NCI-H526 (cell line): ENCODE measurements at regions not wholly inside any gene's neighbourhood (a gene's known extent, or its start where the extent isn't known, plus 50 kb on each side); places are given as distances from the start of the nearest gene placed in this dataset.
"Not testable (repeated sequence)": the region's sequence is repeated elsewhere in the genome, so short reads cannot be mapped to it uniquely, and the experiment has no call there.

ENCODE experiments used
- DNase-seq, 2 experiments: peaks; one replicate each; lab custom pipeline; 2025; lab: John Stamatoyannopoulos, UW

DNA sequence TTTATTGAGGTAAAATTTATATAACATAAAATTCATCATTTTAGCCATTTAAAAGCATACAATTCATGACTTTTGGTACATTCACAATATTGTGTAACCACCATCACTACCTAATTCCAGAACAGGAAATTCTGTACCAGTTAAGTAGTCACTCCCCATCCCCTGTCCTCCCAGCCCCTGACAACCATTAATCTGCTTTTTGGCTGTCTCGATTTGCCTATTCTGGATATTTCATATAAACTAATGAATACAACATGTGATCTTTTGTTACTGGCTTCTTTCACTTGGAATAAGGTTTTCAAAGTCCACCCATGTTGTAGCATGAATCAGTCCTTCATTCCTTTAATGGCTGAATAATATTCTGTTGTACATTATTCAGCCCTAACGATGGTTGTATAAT, 115.6 kb upstream of the KLF14 start:
- no peak for DNase-seq

- no peak for DNase-seq
These were observed 116.9 kb upstream of the KLF14 start for GRCh38 chr7:130850956-130851355.

- no peak for DNase-seq
These were observed 118.9 kb upstream of the KLF14 start for GRCh38 chr7:130852867-130853266.

DNA sequence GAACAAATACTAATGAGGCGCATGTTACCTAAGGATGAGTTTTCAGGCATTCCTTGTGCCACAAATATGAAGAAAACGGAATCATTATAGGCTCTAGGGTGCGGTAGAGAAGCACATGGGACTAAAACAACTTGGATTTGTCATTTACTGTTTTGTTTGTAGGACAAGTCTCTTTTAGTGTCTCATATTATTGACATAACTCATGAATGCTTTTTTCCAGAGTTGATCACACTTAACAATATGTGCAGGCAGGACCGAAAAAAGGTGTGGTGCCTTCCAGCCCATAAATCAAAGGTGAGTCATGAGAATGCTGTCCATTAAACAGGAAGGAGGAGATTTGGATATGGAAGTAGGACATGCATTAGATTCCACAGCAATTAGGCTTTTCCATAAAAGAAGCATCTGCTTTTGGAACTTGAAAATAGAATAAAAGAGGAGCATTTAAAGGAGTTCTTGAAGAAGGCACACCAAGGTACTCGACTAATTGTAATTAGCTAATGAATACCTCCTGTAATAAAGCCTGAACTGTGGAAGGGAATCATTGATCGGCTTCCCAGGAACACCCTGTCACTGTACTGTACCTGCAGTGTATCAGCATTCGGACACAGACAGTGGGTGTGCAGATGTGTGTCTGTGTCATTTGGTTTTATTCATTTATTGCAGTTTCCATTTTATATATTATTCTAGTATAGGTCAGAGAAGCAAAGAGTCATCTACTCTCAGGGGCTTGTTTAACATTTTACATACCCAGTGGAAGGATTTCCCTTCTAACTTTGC, 119.7 kb upstream of the KLF14 start:
- no peak for DNase-seq

DNA sequence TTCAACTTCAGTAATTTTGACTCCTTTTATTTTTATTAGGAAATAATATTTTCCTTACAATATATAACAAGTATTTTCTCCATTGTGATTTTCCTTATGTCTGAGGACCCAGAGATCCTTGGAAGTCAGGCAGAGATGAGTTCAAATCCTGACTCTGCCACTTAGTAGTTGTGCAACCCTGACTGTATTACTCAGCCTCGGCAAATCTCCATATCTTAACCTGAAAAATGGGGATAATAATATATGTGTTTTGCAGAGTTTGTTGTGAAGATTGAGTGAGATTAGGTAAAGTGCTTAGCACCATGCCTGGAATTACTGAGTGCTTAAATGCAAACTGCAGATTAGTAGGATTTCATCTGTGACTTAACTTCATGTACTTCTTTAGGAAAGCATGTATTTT, 120.5 kb upstream of the KLF14 start:
- no peak for DNase-seq

GRCh38 chr7:130856866-130857265, 122.9 kb upstream of the KLF14 start:
- no peak for DNase-seq

DNA sequence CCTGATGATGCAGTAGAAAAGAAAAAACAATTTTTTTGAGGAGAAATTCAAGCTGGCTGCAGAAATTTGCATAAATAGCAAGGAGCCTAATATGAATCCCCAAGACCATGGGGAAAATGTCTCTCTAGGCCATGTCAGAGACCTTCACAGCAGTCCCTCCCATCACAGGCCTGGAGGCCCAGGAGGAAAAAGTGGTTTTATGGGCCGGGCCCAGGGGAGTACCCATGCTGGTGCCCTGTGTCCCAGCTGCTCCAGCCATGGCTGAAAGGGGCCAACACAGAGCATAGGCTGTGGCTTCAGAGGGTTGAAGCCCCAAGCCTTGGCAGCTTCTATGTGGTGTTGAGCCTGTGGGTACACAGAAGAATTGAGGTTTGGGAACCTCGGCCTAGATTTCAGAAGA, 126.8 kb upstream of the KLF14 start:
- not testable (repeated sequence) for DNase-seq

DNA sequence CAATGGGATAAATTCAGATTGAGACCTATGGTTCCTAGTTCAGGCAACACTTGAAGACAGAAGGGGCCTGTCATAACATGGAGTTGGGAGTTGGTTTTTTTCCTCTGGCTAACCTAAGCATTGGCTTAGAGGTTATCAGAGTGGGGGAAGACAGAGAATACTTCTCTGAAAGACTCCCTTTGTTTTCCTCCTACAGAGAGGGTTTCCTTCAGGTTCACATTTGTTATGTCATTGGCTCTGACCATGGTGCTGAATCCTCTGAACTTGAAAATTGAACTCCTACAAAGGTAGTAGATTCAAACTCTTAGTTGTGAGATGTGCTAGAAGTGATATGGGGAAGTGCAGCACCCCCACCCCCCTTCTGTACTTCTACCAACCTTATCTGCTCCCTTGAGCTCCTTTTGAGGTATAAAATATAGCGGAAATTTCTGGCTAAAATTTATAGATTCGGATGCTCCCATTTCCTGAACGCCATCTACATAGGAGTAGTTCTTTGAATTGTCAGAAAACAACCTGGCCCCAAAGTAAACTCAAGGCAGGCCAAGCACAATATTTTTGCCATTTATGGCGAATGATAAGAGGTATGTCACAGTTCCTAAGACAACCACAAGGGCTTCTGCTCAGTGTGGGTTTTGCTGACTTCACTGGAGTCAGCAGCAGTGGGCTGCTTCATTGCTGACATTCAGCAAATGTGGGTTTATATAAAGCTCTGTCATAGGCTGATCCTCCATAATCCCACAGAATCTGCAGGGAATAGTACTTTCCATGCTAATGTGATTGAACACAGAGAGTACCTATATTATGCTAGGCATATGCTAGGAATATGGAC, 131.6 kb upstream of the KLF14 start:
- DNase-seq: no peak

DNA sequence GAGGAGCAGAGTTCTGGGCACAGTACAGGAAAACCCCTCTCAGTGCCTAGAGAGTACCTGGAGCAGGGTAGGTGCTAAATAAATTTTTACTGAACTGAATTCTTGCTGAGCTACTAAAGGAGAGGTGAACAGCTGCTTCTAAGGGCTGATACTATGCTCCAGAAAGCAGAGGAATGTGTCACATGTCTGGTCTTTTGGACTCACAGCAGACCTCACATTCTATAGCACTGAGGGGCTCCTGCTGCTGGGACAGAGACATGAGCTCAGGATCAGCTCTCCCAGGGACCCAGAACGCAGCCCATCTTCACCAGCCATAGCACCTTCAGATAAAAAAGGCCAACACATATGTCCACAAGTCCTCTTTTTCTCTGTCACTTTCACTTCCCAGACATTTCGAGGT, 133.0 kb upstream of the KLF14 start:
- DNase-seq: no peak

- no peak for DNase-seq
These were observed 133.7 kb upstream of the KLF14 start for GRCh38 chr7:130867581-130868136.

DNA sequence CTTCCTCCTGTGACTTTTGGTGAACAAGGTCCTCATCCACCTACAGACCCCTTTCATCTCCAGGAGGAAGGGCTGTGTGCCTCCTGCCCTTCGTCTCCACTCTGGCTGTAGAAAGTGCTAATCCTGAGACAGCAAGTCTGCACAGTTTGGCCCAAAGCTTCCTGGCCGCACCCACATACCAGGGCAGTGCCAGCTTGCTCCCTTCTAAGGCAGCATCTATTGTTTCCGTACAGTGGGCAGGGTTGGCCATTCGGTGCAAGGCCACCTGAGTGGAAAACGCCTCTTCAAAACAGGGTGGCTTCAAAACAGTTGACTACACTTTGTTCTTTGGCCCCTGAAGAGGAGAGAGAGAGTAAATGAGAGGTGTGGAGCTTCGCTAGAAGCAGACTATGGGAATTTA, 134.1 kb upstream of the KLF14 start:
- DNase-seq: no peak

DNA sequence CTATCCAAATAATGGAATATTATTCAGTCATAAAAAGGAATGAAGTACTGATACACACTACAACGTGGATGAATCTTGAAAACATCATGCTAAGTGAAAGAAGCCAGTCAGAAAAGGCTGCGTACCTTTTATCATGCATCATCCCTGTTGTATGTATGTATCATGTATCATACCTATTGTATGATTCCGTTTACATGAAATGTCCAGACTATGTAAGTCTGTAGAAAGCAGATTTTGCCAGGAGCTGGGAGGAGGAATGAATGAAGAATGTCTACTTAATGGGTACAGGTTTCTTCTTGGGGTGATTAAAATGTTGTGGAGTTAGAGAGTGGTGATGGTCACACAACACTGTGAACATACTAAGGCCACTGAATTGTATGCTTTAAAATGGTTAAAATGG, 135.9 kb upstream of the KLF14 start:
- DNase-seq: no peak

- no peak for DNase-seq
These were observed 138.3 kb upstream of the KLF14 start for GRCh38 chr7:130872341-130872740.

- peak; percentile 42 to 79 for DNase-seq
These were observed 138.9 kb upstream of the KLF14 start for GRCh38 chr7:130872756-130873448.

GRCh38 chr7:130874071-130874915, 140.3 kb upstream of the KLF14 start:
- no peak for DNase-seq

DNA sequence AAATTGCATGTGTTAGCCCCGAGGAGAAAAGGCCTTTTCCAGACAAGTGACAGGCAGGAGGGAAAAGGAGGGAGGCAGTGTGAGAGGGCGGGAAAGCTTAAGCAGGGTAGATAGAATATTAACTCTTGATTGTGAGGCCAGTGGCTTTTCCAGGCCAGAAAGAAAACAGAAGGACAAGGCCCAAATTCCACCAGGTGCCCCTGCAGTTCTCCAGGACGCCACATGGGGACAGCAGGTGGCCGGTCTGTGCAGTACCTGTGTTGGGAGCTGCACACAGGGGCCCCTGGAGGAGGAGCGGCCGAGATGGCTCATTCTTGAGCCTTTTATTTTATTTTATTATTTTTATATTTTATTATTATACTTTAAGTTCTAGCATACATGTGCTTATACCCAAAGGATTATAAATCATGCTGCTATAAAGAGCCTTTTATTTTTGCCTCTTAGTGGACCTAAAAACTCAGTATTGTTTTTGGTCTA, 141.3 kb upstream of the KLF14 start:
- peak in 1 of 2 experiments; percentile 78 for DNase-seq

- DNase-seq: no peak
These were observed 141.9 kb upstream of the KLF14 start for GRCh38 chr7:130875901-130876300.

DNA sequence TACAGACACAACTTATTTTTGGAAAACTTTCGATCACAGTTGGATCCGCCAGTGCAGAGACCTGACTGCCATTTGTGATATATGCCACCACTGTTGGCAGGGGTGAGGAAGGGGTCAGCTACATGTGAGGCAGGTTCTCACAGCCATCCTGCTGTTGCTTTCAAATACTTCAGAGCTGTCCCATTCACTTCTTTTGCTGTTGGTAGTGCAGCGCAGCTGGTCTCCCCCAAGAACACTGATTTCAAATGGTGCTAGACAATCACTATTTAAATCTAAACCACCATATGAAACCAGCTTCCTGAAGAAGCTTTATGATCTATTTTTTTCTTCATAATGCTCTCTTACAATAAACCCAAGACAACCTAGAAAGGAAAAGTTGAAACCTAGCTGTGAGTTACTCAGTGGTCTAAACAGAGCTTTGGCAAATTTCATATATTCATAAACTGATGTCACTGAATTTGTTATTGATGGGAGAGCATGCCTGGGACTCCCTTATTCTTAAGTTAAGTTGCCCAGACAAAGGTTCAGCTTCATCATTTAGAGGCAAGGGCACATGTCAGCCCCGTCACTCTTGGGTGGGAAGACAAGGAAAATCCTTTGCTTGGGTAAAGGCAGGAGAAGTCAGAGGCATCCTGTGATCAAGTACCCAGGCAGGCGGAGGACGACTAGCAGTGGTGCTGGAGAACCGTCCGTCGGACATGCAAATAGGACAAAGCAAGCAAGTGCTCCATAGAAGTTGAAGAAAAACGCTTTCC, 143.4 kb upstream of the KLF14 start:
- peak in 1 of 2 experiments; percentile 17 for DNase-seq

DNA sequence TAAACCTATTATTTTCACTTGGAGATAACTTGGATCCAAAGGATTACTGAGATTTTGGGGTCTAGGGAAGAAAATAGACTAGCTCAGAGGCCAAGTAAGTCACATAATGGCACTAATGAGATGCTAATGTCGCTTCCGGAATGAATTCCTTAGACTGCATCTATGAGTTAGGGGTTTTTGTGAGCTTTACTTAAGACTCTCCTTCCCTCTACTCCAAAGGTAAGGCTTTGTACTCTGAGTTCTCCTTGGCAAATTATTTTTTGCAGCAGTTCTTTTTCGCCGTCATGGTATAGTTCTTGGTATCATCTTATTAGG, 143.9 kb upstream of the KLF14 start:
- DNase-seq: no peak

- no peak for DNase-seq
These were observed 144.8 kb upstream of the KLF14 start for GRCh38 chr7:130878785-130879184.

GRCh38 chr7:130879191-130879590, 145.2 kb upstream of the KLF14 start:
- DNase-seq: no peak
